Head of caudate nucleus (tissue), 42 donors: ENCODE measurements at regions not wholly inside any gene's neighbourhood (a gene's known extent, or its start where the extent isn't known, plus 50 kb on each side); places are given as distances from the start of the nearest gene placed in this dataset.

Experiments used
- DNase-seq, 42 donors: peaks; one replicate each; pipeline versions ENCODE4 v3.0.0 to v3.0.0-alpha.2; 2020 to 2021; ENCODE audit warnings: mixed read lengths in 7 of 42
- intact Hi-C: fragments of 100-400 bp; cut with DNase I; formaldehyde crosslinking; loops from one replicate; pipeline ENCODE4 v1.15.0; 2022

- peak in 7 of 42 donors; percentile 2 to 21 (median 10) for DNase-seq
- intact Hi-C loops: loop anchor here (10.0 kb wide), 1 partner anchor 717 kb away; no protein-coding TSS in a partner anchor
Observed at GRCh38 chr1:65717815-65718454, 74.8 kb upstream of the PDE4B start.

GRCh38 chr1:65719391-65719790 lies 73.3 kb upstream of the PDE4B start:
- no peak for DNase-seq
- intact Hi-C loops: loop anchor here (10.0 kb wide), 1 partner anchor 715 kb away; no protein-coding TSS in a partner anchor

- intact Hi-C loops: no loop called here
- DNase-seq: no peak
Observed at GRCh38 chr1:65722461-65722860, 70.2 kb upstream of the PDE4B start.

GRCh38 chr1:65724151-65724550 lies 68.5 kb upstream of the PDE4B start:
- DNase-seq: no peak
- intact Hi-C loops: no loop called here

GRCh38 chr1:65725064-65725463 lies 67.6 kb upstream of the PDE4B start:
- intact Hi-C loops: no loop called here
- no peak for DNase-seq

- intact Hi-C loops: no loop called here
- no peak for DNase-seq
Observed at GRCh38 chr1:65728504-65728903, 64.2 kb upstream of the PDE4B start.

GRCh38 chr1:65729259-65729658 lies 63.4 kb upstream of the PDE4B start:
- no peak for DNase-seq
- intact Hi-C loops: no loop called here

- intact Hi-C loops: no loop called here
- no peak for DNase-seq
Observed at GRCh38 chr1:65734979-65735378, 57.7 kb upstream of the PDE4B start.

GRCh38 chr1:65741993-65742392 lies 50.7 kb upstream of the PDE4B start:
- DNase-seq: no peak
- intact Hi-C loops: no loop called here
